PC-9 (cell line): ENCODE measurements at regions not wholly inside any gene's neighbourhood (a gene's known extent, or its start where the extent isn't known, plus 50 kb on each side); places are given as distances from the start of the nearest gene placed in this dataset.

Source experiments
- CTCF ChIP-seq: fragments of 200-600 bp; sonication (generic); conservative IDR thresholded peaks from 2 replicates; pipeline ENCODE4 v1.6.1; 2017; ENCODE audit warnings: mixed run types, antibody characterized with exemption, mild to moderate bottlenecking, moderate library complexity
- EZH2 ChIP-seq: fragments of 200-600 bp; sonication (generic); IDR thresholded peaks from 2 replicates; pipeline ENCODE4 v1.8.0; 2017; ENCODE audit warnings: antibody characterized with exemption, low read depth

- no peak for TF ChIP-seq CTCF
- no peak for TF ChIP-seq EZH2
Observed at GRCh38 chr15:96473556-96473955, 143.1 kb downstream of the NR2F2 start.
